ENCODE measurements at regions not wholly inside any gene's neighbourhood (a gene's known extent, or its start where the extent isn't known, plus 50 kb on each side); places are given as distances from the start of the nearest gene placed in this dataset.
A peak's percentile ranks its signal among the peaks of the same experiment; 100 is the strongest.

DNA sequence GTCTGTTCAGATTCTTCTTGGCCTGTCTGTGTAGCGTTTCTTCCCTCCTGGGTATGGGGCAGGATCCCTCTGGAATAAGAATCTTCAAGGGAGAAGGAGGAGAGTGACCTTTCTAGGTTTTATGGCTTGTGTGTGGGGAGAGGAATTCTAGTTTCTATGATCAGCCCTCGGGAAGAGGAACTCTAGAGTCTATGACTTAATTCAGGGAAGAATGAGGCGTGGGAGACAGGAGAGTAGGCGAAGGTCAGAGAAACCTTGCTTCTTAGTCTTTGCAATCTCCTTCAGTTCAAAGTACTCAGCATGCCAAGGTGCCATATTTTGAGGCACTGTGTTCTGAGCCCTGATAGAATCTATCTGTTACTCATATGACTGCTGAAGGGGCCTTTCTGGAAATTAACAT, 99.2 kb upstream of the C3orf80 start:
- peaks cover 62% of the 10 kb centered on the region for H3K4me1 Mint-ChIP-seq
- Histone ChIP-seq H4K20me1 (ENCODE audit: insufficient read depth, low read length) (no peaks in the 10 kb centered on the region), H3K4me2 (replicated peaks; ENCODE audit: extremely low read depth, low read length, poor library complexity, severe bottlenecking) (no peak overlapping the region), H3K27ac (ENCODE audit: low read depth in 1 of 2, low read length in 2 of 2) (no peak overlapping the region), H3K27me3 (ENCODE audit: control insufficient read depth in 2 of 2, insufficient read depth in 2 of 2, low read length in 2 of 2) (peaks cover 6 to 7% of the 10 kb centered on the region in 2 donors), H3K9ac (ENCODE audit: insufficient read depth, low read length, poor library complexity, severe bottlenecking) (no peak overlapping the region), H3K36me3 (replicated peaks in 1 of 2; ENCODE audit: control insufficient read depth in 1 of 2, insufficient read depth in 2 of 2, low read length in 2 of 2) (no peaks in the 10 kb centered on the region), H3K4me1 (ENCODE audit: control insufficient read depth in 1 of 2, insufficient read depth in 2 of 2, low read length in 2 of 2) (peaks cover 45 to 57% of the 10 kb centered on the region in 2 donors), H3K4me3 (replicated peaks in 1 of 3; ENCODE audit: low read depth in 2 of 3, low read length in 3 of 3) (no peak overlapping the region), H3K79me2 (ENCODE audit: insufficient read depth, low read length) (no peaks in the 10 kb centered on the region), H2AFZ (ENCODE audit: insufficient read depth, low read depth, low read length, poor library complexity, severe bottlenecking) (no peak overlapping the region), H3K9me3 (replicated peaks in 1 of 2; ENCODE audit: control insufficient read depth in 1 of 2, insufficient read depth in 1 of 2, low read length in 2 of 2) (no peaks in the 10 kb centered on the region)
- intact Hi-C loops (cut with micrococcal nuclease) = loop anchor here in 1 of 2 donors (10.0 kb wide), 1 partner anchor 201 kb away; no protein-coding TSS in a partner anchor
- H3K27me3 Mint-ChIP-seq (ENCODE audit: low read depth in 3 of 3) = peaks cover 6 to 20% (median 14%) of the 10 kb centered on the region in 3 donors
- no peak overlapping the region for H3K4me3 Mint-ChIP-seq
- TF ChIP-seq, protein P1, sequence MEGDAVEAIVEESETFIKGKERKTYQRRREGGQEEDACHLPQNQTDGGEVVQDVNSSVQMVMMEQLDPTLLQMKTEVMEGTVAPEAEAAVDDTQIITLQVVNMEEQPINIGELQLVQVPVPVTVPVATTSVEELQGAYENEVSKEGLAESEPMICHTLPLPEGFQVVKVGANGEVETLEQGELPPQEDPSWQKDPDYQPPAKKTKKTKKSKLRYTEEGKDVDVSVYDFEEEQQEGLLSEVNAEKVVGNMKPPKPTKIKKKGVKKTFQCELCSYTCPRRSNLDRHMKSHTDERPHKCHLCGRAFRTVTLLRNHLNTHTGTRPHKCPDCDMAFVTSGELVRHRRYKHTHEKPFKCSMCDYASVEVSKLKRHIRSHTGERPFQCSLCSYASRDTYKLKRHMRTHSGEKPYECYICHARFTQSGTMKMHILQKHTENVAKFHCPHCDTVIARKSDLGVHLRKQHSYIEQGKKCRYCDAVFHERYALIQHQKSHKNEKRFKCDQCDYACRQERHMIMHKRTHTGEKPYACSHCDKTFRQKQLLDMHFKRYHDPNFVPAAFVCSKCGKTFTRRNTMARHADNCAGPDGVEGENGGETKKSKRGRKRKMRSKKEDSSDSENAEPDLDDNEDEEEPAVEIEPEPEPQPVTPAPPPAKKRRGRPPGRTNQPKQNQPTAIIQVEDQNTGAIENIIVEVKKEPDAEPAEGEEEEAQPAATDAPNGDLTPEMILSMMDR (IDR thresholded peaks at IDR 0.05) = no peak
- peak in 2 of 3 donors; percentile 38 to 43 for DNase-seq
- peaks cover 0 to under 1% (median 0%) of the 10 kb centered on the region in 7 donors for H3K9me3 Mint-ChIP-seq
- peak overlapping the region in 6 of 7 donors; percentile 31 to 89 (median 74) for H3K27ac Mint-ChIP-seq
- 50% methylated on average over 2 of the region's 4 CpGs for WGBS (ENCODE audit: insufficient coverage)
- peaks cover 0 to 6% of the 10 kb centered on the region in 2 donors for H3K36me3 Mint-ChIP-seq

DNA sequence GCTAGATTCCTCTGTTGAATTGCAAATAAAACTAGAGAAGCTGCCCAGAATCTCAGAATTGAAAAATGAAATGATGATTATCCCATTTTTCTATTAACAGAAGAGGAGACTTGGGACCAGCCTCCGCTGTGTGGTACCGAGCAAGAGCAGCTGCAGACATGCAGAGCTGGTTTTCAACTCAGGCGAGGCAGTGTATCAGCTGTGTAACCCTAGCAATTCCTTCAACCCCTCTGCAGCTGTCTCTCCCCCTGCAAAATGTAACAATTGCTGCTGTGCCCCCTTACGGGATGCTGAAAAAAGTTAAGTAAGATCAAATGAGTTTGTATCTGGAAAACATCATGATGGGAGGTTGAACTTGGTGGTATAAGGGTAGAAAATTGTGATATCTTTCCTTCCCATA, 98.5 kb upstream of the C3orf80 start:
- 100% methylated on average over 2 of the region's 4 CpGs for WGBS (ENCODE audit: insufficient coverage)
- peak overlapping the region in 1 of 7 donors; percentile 66 for H3K27ac Mint-ChIP-seq
- H3K27me3 Mint-ChIP-seq (ENCODE audit: low read depth in 3 of 3) = peaks cover 9 to 24% (median 15%) of the 10 kb centered on the region in 3 donors

More for the DNA sequence above, 98.5 kb upstream of the C3orf80 start:
- TF ChIP-seq, protein P1 (IDR thresholded peaks at IDR 0.05) = no peak
- Histone ChIP-seq H3K4me1 (ENCODE audit: control insufficient read depth in 1 of 2, insufficient read depth in 2 of 2, low read length in 2 of 2) (peaks cover 45 to 57% of the 10 kb centered on the region in 2 donors), H3K4me3 (replicated peaks in 1 of 3; ENCODE audit: low read depth in 2 of 3, low read length in 3 of 3) (no peak overlapping the region), H2AFZ (ENCODE audit: insufficient read depth, low read depth, low read length, poor library complexity, severe bottlenecking) (no peak overlapping the region), H3K9me3 (replicated peaks in 1 of 2; ENCODE audit: control insufficient read depth in 1 of 2, insufficient read depth in 1 of 2, low read length in 2 of 2) (no peaks in the 10 kb centered on the region), H3K27me3 (ENCODE audit: control insufficient read depth in 2 of 2, insufficient read depth in 2 of 2, low read length in 2 of 2) (peaks cover 6 to 7% of the 10 kb centered on the region in 2 donors), H3K36me3 (replicated peaks in 1 of 2; ENCODE audit: control insufficient read depth in 1 of 2, insufficient read depth in 2 of 2, low read length in 2 of 2) (no peaks in the 10 kb centered on the region), H3K27ac (ENCODE audit: low read depth in 1 of 2, low read length in 2 of 2) (no peak overlapping the region), H3K4me2 (replicated peaks; ENCODE audit: extremely low read depth, low read length, poor library complexity, severe bottlenecking) (no peak overlapping the region), H3K79me2 (ENCODE audit: insufficient read depth, low read length) (no peaks in the 10 kb centered on the region), H3K9ac (ENCODE audit: insufficient read depth, low read length, poor library complexity, severe bottlenecking) (no peak overlapping the region), H4K20me1 (ENCODE audit: insufficient read depth, low read length) (no peaks in the 10 kb centered on the region)
- Mint-ChIP-seq H3K36me3 (peaks cover 0 to 6% of the 10 kb centered on the region in 2 donors), H3K4me3 (no peak overlapping the region), H3K9me3 (no peaks in the 10 kb centered on the region), H3K4me1 (peaks cover 62% of the 10 kb centered on the region)
- DNase-seq = no peak
- intact Hi-C loops (cut with micrococcal nuclease) = loop anchor here in 1 of 2 donors (10.0 kb wide), 1 partner anchor 202 kb away; no protein-coding TSS in a partner anchor
